ENCODE measurements at regions not wholly inside any gene's neighbourhood (a gene's known extent, or its start where the extent isn't known, plus 50 kb on each side); places are given as distances from the start of the nearest gene placed in this dataset.

DNA sequence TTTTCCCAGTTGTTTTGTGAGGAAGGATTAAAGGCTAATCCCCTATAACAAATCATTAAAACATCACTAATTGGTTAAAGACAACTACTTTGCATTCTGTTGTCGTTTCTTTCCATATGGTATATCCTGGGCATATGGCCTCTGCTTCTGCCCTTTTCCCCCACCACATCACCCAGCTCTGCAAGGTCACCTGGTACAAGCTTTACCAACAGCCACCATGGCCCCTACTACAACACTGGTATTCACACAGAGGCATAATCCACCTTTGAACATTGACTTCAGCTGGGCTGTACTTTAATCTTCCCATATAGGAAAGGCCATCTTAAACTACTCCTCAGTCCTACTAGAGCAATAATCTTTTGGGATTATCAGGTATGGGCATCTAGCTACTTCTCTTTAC is 866.1 kb downstream of the TLE4 start:
- intact Hi-C loops (cut with DNase I): no loop called here
- DNase-seq (ENCODE audit: low spot score): no peak

DNA sequence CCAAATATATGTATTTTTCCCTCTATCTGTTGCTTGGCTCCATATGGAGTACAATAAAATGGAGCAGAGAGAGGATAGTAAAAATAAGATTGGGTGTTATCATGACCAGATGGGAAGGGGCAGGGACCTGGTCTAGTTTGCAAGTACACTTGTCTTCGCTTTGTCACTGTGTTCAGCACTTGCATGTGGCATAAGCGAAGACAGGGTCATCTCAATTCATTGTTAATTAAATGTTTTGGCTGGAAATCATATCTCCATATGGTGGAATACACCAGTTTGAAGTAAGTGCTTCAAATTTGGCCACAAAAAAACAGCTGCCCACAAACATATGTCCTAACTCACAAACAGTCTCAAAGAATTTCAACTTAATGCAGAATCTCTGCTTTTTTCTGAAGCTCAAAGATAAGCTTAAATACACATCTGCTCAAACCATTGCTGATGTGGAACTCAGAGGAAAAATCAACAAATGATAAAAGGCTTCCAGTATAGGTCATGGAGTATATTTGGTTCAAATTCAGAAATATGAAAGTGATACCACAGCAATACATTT is 865.4 kb downstream of the TLE4 start:
- DNase-seq (ENCODE audit: low spot score): no peak
- intact Hi-C loops (cut with DNase I): no loop called here

DNA sequence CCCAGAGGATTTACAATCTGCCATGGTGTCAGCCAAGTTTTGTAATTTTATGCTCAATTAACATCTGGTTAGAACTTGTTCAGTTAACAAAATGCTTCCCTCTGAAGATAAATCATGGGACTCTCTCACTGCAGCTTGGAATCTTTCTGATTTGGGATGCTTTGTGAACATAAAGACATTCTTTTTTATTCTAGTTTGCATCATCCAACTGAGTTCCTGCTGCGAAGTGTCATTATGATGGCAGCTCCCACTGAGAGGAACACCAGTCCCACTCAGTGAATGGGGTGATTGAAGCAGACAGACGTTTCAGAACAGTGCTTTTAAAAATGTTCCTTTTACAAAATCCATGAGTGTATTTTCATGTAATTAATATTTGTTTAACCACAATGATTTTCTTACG is 863.8 kb downstream of the TLE4 start:
- intact Hi-C loops (cut with DNase I): no loop called here
- no peak for DNase-seq (ENCODE audit: low spot score)

DNA sequence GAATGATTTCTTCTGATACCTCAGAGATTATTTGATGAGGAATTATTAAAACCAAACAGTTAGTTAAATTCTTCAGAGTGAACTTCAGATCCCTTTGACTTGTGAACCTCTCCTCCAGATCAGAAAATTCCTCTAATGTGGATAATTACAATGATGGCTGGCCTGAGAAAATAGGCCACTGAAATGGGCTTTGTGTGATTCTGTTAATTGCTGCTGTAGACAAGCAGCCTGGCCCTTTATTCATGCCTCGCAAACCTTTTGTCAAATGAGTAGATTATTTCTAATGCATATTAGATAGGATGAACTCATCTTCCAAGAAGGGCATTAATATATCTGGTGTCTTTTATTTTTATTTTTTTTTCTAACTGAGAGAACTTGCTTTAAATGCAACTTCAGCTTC is 855.2 kb downstream of the TLE4 start:
- DNase-seq (ENCODE audit: low spot score): no peak
- intact Hi-C loops (cut with DNase I): no loop called here

DNA sequence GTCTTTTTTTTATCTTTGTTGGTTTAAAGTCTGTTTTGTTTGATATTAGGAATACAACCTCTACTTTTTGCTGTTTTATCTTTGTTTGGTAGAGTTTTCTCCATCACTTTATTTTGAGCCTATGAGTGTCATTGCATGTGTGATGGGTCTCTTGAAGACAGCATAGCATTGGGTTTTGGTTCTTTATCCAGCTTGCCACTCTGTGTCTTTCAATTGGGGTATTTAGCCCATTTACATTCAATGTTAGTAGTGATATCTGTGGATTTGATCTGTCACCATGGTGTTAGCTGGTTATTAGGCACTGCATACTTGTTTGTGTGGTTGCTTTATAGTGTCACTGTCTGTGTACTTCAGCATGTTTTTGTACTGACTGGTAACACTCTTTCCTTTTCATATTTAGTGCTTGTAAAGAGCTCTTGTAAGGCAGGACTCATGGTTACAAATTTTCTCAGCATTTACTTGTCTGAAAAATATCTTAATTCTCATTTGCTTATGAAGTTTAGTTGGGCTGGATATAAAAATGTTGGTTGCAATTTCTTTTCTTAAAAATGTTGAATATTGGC is 845.5 kb downstream of the TLE4 start:
- intact Hi-C loops (cut with DNase I): no loop called here
- DNase-seq (ENCODE audit: low spot score): no peak

DNA sequence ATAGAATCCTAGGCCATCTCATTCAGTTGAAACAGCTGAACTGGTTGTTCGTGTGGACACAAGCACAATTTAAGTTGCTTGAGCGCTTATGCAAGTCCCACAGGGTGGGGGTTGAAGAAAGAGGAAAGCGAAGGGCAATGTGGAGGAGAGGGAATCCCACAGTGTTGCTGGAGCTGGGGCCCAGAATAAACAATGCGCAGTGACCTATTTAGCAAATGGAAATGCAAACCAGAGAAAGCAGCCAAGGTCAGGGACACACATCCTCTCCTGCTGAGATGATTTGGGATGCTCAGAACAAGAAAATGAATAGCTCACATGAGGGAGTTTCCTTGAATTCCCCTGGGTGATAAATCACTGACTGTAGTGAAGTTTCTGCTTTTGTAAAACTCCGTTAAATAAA is 838.3 kb downstream of the TLE4 start:
- DNase-seq (ENCODE audit: low spot score): no peak
- intact Hi-C loops (cut with DNase I): loop anchor here in 1 of 2 donors (5.0 kb wide), 1 partner anchor 1192 kb away; no protein-coding TSS in a partner anchor

DNA sequence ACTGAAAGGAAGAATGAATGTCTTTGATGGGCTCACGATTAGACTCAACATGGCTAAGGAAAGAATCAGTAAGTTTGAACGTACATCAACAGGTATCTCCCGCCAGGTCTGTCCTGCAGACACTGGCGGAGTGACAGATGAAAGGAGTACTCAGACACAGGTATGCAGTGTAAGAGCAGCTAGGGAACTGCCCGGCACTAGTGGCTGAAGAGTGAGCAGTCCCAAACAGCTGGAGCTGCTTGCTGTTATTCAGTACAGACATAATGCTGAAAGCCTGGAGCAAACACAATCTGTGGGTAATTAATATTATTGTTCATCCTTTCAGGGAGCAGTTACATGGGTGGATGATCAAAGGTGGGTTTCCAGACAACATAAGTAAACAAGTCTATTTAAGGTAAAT is 835.5 kb downstream of the TLE4 start:
- no peak for DNase-seq (ENCODE audit: low spot score)
- intact Hi-C loops (cut with DNase I): no loop called here

DNA sequence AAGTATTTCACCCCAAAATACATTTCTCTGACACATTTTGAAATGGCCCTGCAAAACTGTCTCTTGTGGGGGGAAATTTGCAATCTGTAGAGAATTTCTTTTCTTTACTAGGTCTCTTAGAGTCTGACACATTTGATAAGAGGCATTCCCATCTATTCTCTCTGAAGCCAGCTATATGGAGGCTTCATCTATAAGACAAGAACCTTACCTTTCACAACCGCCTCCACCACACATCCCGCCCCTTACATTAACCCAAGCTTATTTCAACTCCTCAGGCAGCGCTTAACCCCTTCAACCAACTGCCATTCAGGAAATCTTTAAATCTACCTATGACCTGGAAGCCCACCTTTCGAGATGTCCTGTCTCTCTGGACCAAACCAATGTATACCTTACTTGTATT is 829.5 kb downstream of the TLE4 start:
- DNase-seq (ENCODE audit: low spot score): no peak
- intact Hi-C loops (cut with DNase I): no loop called here

DNA sequence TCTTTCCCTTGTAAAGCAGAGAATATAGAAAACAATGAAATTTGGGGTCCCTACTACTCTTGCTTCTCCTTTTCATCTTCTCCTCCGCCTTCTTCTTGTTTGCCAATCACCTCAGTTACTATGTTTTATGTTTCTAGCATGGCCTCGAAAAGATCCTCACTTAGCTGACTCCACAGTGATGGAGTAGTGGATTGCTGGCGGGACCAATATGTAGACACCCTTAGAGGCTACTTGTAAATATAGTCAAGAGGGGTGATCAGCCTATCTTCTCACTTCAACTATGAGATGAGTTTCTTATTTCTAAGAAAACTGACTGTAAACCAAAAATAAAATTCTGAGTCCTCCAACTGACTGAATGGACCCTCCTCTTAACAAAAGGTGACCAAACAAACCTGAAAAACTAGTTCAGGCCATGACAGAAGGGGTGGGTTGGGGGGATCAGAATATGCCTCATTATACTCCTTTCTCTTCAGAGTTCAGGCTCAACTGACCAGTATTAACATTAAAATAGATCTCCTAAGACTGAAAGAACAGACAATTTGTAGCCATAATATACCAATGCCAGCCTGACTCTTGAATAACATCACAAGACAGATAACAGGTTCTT is 829.0 kb downstream of the TLE4 start:
- DNase-seq (ENCODE audit: low spot score): no peak
- intact Hi-C loops (cut with DNase I): no loop called here

DNA sequence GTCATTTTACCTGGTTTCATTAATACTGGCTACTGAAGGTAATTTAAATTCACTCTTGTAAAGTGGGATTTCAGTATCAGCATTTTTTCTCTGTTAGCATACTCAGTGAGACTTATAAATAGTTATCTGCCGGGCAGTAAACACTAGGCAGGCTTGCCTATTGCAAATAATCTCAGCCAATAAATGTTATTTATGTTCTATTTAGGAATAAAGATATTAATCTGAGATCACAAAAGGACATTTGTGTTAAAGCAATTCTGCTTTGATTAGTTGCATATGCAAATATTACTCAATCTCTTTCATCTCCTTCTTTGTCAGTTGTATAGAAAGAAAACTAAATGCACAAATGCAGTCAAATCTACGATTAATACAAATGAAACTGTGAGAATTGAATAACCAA is 827.8 kb downstream of the TLE4 start:
- intact Hi-C loops (cut with DNase I): no loop called here

DNA sequence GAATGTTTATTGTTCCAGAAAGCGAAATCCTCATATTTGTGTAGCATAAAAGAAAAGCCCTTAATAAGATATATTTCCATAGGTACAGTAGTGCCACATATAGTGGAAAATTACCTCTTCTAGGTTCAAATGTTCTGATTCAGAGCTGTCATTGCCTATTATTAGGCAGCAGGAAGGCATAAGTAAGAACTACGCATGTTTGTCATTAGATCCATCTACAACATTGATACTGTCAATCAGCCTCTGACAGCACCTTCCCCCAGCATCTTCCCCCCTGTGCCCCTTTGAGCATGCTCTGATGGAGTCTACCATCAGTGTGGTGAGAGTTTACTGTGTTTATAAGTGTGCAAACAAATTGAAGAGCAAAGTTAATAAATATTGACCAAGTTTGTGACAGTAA is 816.1 kb downstream of the TLE4 start:
- no peak for DNase-seq (ENCODE audit: low spot score)
- intact Hi-C loops (cut with DNase I): no loop called here

More for the DNA sequence above, 827.8 kb downstream of the TLE4 start:
- DNase-seq (ENCODE audit: low spot score): no peak

DNA sequence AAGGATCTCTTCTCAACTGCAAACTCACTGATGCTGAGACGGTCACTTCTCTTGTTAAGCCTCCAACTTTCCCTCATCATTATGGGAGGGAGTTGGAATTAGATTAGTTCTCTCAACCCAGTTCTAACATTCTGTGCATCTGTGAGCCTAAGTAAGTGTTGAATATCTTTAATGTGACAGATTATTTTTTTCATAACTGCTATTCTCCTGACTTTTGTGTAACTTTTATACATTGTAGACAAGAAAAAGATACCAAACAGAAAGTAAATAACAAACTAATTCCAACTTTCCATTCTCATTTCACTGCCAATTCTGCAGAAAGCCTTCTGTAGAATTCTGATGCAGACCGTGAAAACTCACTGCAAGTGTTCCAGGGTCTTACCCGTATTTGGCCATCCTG is 813.5 kb downstream of the TLE4 start:
- intact Hi-C loops (cut with DNase I): no loop called here
- DNase-seq (ENCODE audit: low spot score): no peak

DNA sequence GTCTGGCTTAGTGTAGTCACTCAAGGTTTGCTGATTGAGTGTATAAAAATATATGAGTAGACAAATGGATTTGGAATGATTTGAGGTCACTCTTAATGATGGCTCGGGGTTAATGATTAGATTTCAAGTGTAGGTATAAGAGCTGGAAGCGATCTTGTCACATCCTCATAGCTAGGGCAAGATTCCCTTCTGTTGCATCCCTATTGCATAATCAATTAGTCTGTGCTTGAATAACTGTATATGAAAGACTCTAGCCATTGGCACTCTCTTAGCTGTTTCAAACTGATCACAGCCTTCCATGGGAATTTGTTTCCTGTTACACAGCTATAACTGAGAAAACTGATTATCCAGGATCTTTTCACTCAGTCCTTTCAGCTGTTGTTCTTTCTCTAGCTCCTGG is 811.6 kb downstream of the TLE4 start:
- intact Hi-C loops (cut with DNase I): no loop called here

DNA sequence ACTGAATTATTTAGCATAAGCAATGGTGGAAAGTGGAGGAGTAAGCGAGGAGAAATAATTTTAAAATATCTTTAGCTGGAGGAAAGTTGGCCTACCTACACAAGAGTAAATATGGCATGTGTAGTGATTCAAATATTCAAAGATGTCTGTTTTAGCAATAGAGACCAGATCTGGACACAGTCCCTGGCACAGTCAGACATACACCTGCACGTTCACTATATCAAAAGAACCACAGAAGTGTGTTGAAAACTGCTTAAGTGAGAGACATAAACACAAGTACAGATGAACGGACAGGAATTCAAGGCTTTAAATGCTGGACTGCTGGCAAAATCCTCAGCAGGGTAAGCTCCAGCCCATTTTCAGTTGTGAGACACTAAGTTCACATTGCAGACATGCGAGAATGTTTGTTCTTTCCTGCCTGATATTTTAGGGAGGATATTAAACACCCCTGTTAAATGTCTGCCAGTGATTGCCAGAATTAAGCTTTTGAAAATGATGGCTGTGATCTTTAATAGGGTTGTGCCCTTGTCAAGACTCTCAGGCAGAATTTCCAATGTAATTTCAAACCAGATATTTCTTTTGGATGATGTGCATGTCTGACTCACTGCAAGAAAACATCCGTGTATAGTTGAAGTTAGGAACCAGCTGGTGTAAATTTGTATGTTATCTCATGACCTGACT is 810.6 kb downstream of the TLE4 start:
- intact Hi-C loops (cut with DNase I): no loop called here
- DNase-seq (ENCODE audit: low spot score): no peak

More for the DNA sequence above, 811.6 kb downstream of the TLE4 start:
- DNase-seq (ENCODE audit: low spot score): no peak

DNA sequence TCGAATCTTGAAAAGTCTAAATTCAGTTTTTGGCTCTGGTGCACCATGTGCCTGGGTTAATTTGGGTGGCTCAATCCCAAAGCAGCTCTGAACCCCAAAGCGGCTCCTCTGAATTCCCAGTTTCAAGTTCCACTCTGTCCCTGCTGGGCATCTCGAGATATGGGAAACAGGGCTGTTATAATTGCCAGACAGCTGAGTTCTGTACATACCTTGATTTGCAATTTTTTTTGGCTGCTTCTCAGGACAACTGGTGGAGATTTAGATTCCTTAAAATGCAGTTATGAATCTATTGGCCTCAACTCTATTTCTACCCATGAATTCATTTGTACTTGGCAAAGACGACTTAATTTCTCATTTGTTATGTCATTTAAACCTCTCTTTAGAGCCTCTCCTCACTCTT is 808.5 kb downstream of the TLE4 start:
- DNase-seq (ENCODE audit: low spot score): no peak
- intact Hi-C loops (cut with DNase I): no loop called here

DNA sequence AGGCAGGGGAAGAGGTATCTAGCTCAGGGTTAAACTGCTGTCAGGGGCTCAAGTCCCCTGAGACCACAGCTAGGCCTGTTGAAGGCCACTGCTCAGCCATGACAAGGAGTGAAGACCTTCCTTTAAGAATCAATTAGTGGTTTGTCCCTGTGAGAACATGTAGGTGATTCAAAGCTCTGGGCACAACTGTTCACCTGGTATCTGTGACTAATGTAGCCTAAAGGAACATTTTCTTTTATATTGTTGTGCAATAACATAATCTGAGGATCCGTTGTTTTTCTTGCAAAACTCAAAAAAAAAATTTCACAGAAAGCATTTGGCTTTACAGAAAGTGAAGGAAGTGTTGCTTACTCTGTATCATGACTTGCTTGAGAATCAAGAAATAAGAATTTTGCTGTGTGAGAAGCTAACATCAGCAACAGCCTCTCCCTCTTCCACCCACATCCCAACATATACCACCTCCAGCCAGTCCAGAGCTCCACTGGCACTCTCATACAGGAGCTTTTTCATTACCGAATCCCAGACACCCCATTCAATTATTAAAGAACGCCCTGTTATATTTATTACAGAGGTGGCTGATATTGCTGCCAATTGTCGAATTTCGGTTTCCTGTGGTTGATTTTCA is 807.0 kb downstream of the TLE4 start:
- DNase-seq (ENCODE audit: low spot score): no peak
- intact Hi-C loops (cut with DNase I): no loop called here

DNA sequence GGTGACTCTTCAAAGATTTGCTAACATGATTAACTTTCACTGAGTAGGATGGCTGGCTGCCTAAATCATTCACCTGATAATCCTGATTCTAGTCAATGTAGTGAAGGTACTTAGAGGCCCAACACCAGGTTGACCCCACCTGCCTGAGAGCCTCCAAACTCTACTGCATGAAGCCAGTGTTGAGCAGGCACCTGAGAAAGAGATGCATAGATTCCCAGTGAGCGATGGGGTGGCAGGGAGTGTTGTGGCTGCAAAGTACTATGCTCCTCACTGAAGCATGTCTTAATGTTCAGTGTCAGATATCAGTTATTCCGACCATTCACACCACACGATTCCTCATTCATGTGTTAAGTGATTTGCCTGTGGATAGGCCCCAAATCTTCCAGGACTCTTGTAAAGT is 804.4 kb downstream of the TLE4 start:
- intact Hi-C loops (cut with DNase I): no loop called here
- DNase-seq (ENCODE audit: low spot score): no peak

DNA sequence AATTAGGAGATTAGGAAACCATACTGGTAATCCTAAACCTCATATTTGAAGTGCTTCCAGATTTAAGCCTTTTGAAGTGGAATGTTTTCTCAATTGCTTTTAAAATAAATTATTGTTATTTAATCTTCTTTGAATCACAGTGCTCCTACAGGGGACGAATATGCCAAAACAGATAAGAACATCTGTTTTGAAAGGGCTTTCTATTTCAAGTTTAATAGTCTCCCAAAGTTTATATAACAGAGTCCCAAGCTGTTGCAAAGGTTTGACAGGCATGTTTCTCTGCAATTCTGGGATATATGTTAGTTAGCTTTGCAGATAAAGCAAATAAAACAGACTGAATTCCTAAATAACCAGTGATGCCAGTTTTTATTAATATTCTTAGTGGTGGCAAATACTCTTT is 803.7 kb downstream of the TLE4 start:
- intact Hi-C loops (cut with DNase I): no loop called here
- no peak for DNase-seq (ENCODE audit: low spot score)

DNA sequence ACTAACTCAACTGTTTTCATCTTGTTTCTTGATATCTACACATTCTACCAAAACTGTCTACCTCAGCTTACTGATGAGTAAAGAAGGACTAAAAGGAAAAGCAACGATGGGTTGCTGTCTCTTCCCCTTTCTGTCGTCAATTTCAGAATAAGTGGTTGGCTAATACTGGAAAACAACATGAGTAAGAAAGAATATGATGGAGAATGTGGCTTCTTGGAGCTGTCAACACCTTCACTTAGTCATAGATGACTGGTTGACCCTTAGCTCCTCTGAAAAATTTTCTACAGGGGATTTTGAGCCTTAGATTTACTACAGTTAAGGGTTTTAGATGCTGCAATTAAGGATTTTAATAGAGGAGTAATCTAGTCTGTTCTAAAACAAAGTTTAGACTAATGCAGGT is 797.9 kb downstream of the TLE4 start:
- intact Hi-C loops (cut with DNase I): no loop called here
- DNase-seq (ENCODE audit: low spot score): no peak

DNA sequence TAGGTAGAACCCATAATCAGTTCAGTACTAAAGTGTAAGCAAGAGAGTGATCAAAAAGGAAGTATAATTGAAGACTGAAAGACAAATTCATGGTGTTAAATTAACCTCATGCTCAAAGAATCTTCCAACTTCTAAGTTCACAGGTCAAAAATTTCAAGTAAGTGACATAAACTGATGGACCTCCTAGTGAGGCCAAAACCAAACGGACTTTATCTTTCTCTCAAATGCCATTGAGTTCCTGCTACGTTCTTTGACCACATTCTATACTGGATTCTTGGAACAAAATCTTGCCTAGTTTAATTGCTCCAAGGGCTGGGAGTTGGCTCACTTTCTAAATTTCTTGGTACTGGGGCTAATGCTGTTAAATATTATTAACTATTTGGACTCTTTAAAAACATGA is 794.9 kb downstream of the TLE4 start:
- DNase-seq (ENCODE audit: low spot score): no peak
- intact Hi-C loops (cut with DNase I): no loop called here
